ENCODE measurements at regions not wholly inside any gene's neighbourhood (a gene's known extent, or its start where the extent isn't known, plus 50 kb on each side); places are given as distances from the start of the nearest gene placed in this dataset.

DNA sequence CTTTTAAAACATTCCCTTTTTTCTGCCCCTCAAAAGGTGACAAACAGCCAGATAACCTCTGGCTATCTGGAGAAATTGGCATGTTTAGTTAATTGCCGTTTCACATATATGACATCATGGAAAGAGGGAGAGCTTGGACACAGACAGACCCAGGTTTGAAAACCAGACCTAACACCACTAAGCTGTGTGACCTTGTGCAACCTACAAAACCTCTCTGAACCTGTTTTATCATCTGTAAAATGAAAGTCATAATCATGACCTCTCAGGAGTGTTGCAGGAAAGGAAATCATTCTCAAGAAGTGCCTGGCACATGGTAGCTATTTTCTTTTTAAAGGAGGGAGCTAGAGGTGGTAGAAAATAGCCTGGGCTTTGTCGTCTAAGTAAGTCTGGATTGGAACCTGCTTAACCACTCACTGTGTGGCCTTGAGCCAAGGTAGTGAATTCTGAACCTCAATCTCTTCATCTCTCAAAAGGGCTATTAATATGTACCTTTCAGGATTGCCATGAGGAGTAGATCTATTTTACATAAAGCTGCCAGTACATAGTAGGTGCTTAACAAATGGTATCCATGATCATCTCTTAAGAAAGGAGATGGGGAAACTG is 363.5 kb downstream of the BCOR start:
- H3K27ac ChIP-seq = no peak overlapping the region
- H3K27me3 ChIP-seq = peaks cover 0 to 30% (median 0%) of the 10 kb centered on the region in 7 donors
- H3K36me3 ChIP-seq = no peaks in the 10 kb centered on the region
- no peak overlapping the region for H3K4me3 ChIP-seq
- 51 to 63% methylated on average over 2 of the region's 2 CpGs for WGBS, 2 donors
- intact Hi-C loops (cut with DNase I) = loop anchor here in 9 of 10 donors (5.0 to 10.0 kb wide), 11 partner anchors 59 to 731 kb away; partner anchors contain the start of gene BCOR (in 1 of the 9)
- DNase-seq (no peak), ATAC-seq (no peak)
- H3K9me3 ChIP-seq = no peaks in the 10 kb centered on the region
- TF ChIP-seq, protein P1, sequence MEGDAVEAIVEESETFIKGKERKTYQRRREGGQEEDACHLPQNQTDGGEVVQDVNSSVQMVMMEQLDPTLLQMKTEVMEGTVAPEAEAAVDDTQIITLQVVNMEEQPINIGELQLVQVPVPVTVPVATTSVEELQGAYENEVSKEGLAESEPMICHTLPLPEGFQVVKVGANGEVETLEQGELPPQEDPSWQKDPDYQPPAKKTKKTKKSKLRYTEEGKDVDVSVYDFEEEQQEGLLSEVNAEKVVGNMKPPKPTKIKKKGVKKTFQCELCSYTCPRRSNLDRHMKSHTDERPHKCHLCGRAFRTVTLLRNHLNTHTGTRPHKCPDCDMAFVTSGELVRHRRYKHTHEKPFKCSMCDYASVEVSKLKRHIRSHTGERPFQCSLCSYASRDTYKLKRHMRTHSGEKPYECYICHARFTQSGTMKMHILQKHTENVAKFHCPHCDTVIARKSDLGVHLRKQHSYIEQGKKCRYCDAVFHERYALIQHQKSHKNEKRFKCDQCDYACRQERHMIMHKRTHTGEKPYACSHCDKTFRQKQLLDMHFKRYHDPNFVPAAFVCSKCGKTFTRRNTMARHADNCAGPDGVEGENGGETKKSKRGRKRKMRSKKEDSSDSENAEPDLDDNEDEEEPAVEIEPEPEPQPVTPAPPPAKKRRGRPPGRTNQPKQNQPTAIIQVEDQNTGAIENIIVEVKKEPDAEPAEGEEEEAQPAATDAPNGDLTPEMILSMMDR (IDR thresholded peaks at IDR 0.05) = no peak
- H3K4me1 ChIP-seq = peaks cover 0 to 40% (median 17%) of the 10 kb centered on the region in 9 donors

- peak overlapping the region in 6 of 10 donors; percentile 30 to 75 (median 52) for H3K27ac ChIP-seq
- H3K4me3 ChIP-seq = no peak overlapping the region
- peaks cover 0 to 29% (median 13%) of the 10 kb centered on the region in 9 donors for H3K4me1 ChIP-seq
- intact Hi-C loops (cut with DNase I) = loop anchor here in 9 of 10 donors (2.0 to 10.0 kb wide), 10 partner anchors 62 to 728 kb away; partner anchors contain the start of gene BCOR (in 1 of the 9)
- 32 to 38% methylated on average over 21 to 22 of the region's 22 CpGs for WGBS, 2 donors
- peak; percentile 87 to 97 (median 94) for ATAC-seq
- DNase-seq = peak; percentile 84 to 86
- H3K27me3 ChIP-seq = peaks cover 0 to 13% (median 0%) of the 10 kb centered on the region in 7 donors
- H3K36me3 ChIP-seq = no peaks in the 10 kb centered on the region
- TF ChIP-seq, protein P1 (IDR thresholded peaks at IDR 0.05) = no peak
- no peaks in the 10 kb centered on the region for H3K9me3 ChIP-seq
Measured at GRCh38 chrX:39736216-39737211, 361.2 kb downstream of the BCOR start.

DNA sequence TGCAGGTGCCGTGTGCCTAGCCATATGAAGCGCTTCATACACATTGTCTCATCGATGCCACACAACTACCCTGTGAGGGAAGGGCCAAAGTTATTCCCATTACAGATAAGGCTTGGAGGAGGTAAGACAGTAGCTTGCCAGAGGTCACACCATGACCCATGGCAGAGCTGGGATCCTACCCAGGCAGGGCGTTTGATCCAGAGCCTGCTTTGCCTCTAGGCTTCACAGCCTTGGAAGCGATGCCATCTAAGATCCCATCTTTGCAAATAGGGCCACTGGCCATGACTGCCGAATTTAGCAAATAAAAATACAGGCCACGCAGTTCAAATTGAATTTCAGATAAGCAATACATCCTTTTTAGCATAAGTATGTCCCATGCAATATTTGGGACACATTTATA is 358.2 kb downstream of the BCOR start:
- ATAC-seq = no peak
- no peaks in the 10 kb centered on the region for H3K9me3 ChIP-seq
- WGBS, 2 donors = 67 to 68% methylated on average over 6 to 7 of the region's 7 CpGs
- H3K4me3 ChIP-seq = no peak overlapping the region
- TF ChIP-seq, protein P1 (IDR thresholded peaks at IDR 0.05) = no peak
- no peak for DNase-seq
- intact Hi-C loops (cut with DNase I) = loop anchor here in 9 of 10 donors (10.0 kb wide), 9 partner anchors 65 to 725 kb away; partner anchors contain the start of gene BCOR (in 1 of the 9)
- H3K27me3 ChIP-seq = no peaks in the 10 kb centered on the region
- H3K27ac ChIP-seq = no peak overlapping the region
- no peaks in the 10 kb centered on the region for H3K36me3 ChIP-seq
- peaks cover 0 to 23% (median 13%) of the 10 kb centered on the region in 9 donors for H3K4me1 ChIP-seq

DNA sequence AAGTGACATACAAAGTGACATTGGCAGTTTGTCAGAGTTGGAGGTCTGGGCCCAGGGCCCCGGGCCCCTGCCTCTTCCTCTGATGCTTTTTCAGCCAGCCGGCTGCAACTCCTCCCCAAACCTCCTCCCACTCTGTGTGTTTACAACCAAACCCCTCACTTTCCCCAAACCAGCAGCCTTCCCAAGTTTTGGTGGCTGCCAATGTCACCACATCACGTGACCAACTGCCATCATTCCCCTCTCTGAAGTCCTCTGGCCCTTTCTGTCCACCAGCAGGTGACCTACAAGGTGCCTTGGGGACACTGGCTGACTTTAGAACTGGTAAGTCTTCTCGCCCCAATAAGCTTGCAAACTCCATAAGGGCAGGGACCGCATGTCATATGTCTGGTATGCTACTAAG is 357.7 kb downstream of the BCOR start:
- Histone ChIP-seq H3K4me1 (peaks cover 0 to 19% (median 13%) of the 10 kb centered on the region in 9 donors), H3K36me3 (no peaks in the 10 kb centered on the region), H3K9me3 (no peaks in the 10 kb centered on the region), H3K4me3 (no peak overlapping the region), H3K27me3 (no peaks in the 10 kb centered on the region), H3K27ac (no peak overlapping the region)
- WGBS, 2 donors = 81 to 87% methylated on average over 5 of the region's 5 CpGs
- intact Hi-C loops (cut with DNase I) = no loop called here
- ATAC-seq (no peak), DNase-seq (no peak)
- TF ChIP-seq, protein P1 (IDR thresholded peaks at IDR 0.05) = no peak

Measured in heart right ventricle (tissue), 16 donors.